WTC11 (cell line): ENCODE measurements at regions not wholly inside any gene's neighbourhood (a gene's known extent, or its start where the extent isn't known, plus 50 kb on each side); places are given as distances from the start of the nearest gene placed in this dataset.
A peak's percentile ranks its signal among the peaks of the same experiment; 100 is the strongest.
"Not testable (repeated sequence)": the region's sequence is repeated elsewhere in the genome, so short reads cannot be mapped to it uniquely, and the experiment has no call there.

Experiments
- NFE2L1 ChIP-seq: sonication (generic); formaldehyde crosslinking; IDR thresholded peaks from 2 replicates; pipeline ENCODE4 v1.8.1; 2023; ENCODE audit warnings: missing genetic modification reagents
- NFYB ChIP-seq: sonication (generic); formaldehyde crosslinking; conservative IDR thresholded peaks from 2 replicates; pipeline ENCODE4 v1.8.0; 2022; ENCODE audit warnings: low read depth, missing genetic modification reagents
- NR1H2 ChIP-seq: sonication (generic); formaldehyde crosslinking; IDR thresholded peaks from 2 replicates; pipeline ENCODE4 v1.9.0; 2021; ENCODE audit warnings: mild to moderate bottlenecking, moderate library complexity, missing genetic modification reagents
- ZNF317 ChIP-seq: sonication (generic); formaldehyde crosslinking; IDR thresholded peaks from 2 replicates; pipeline ENCODE4 v1.8.1; 2023; ENCODE audit warnings: low read depth, mild to moderate bottlenecking, moderate library complexity, missing genetic modification reagents, borderline replicate concordance
- TF ChIP-seq, protein P1 (sequence below): fragments of 250-450 bp; sonication (Bioruptor Pico); IDR thresholded peaks from 2 replicates; pipeline ENCODE4 v1.9.0; 2021; ENCODE audit warnings: moderate library complexity, mild to moderate bottlenecking, inconsistent platforms, borderline replicate concordance
- TF ChIP-seq, protein P2 (sequence below): fragments of 200-600 bp; IDR thresholded peaks from 2 replicates; pipeline ENCODE4 v1.8.0; 2022; ENCODE audit warnings: antibody characterized with exemption
- TF ChIP-seq, protein P3 (sequence below): sonication (generic); formaldehyde crosslinking; IDR thresholded peaks from 2 replicates; pipeline ENCODE4 v1.8.1; 2022; ENCODE audit warnings: low read depth, missing genetic modification reagents, borderline replicate concordance

DNA sequence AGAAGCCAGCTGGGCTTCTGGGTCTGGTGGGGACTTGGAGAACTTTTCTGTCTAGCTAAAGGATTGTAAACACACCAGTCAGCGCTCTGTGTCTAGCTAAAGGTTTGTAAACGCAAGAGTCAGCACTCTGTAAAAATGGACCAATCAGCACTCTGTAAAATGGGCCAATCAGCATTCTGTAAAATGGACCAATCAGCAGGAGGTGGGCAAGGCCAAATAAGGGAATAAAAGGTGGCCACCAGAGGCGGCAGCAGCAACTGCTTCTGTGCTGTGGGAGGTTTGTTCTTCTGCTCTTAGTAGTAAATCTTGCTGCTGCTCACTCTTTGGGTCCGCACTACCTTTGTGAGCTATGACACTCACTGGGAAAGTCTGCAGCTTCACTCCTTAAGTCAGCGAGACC lies 106.4 kb upstream of the CYLC2 start:
- TF ChIP-seq, protein P1, sequence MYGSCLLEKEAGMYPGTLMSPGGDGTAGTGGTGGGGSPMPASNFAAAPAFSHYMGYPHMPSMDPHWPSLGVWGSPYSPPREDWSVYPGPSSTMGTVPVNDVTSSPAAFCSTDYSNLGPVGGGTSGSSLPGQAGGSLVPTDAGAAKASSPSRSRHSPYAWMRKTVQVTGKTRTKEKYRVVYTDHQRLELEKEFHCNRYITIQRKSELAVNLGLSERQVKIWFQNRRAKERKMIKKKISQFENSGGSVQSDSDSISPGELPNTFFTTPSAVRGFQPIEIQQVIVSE (CRISPR knock-in tag), result not testable (repeated sequence)
- TF ChIP-seq, protein P2, sequence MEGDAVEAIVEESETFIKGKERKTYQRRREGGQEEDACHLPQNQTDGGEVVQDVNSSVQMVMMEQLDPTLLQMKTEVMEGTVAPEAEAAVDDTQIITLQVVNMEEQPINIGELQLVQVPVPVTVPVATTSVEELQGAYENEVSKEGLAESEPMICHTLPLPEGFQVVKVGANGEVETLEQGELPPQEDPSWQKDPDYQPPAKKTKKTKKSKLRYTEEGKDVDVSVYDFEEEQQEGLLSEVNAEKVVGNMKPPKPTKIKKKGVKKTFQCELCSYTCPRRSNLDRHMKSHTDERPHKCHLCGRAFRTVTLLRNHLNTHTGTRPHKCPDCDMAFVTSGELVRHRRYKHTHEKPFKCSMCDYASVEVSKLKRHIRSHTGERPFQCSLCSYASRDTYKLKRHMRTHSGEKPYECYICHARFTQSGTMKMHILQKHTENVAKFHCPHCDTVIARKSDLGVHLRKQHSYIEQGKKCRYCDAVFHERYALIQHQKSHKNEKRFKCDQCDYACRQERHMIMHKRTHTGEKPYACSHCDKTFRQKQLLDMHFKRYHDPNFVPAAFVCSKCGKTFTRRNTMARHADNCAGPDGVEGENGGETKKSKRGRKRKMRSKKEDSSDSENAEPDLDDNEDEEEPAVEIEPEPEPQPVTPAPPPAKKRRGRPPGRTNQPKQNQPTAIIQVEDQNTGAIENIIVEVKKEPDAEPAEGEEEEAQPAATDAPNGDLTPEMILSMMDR, result not testable (repeated sequence)
- not testable (repeated sequence) for TF ChIP-seq ZNF317; NR1H2 (CRISPR knock-in tag); NFE2L1 (CRISPR knock-in tag)
- TF ChIP-seq NFYB, result peak; percentile 45; the same call in 1 of the 2 replicates
- TF ChIP-seq, protein P3, sequence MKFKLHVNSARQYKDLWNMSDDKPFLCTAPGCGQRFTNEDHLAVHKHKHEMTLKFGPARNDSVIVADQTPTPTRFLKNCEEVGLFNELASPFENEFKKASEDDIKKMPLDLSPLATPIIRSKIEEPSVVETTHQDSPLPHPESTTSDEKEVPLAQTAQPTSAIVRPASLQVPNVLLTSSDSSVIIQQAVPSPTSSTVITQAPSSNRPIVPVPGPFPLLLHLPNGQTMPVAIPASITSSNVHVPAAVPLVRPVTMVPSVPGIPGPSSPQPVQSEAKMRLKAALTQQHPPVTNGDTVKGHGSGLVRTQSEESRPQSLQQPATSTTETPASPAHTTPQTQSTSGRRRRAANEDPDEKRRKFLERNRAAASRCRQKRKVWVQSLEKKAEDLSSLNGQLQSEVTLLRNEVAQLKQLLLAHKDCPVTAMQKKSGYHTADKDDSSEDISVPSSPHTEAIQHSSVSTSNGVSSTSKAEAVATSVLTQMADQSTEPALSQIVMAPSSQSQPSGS, result not testable (repeated sequence)
